Left hindlimb (tissue), 1 donor: ENCODE measurements at regions not wholly inside any gene's neighbourhood (a gene's known extent, or its start where the extent isn't known, plus 50 kb on each side); places are given as distances from the start of the nearest gene placed in this dataset.

Experiments used
- DNase-seq: peaks from one replicate; pipeline ENCODE4 v3.0.0-alpha.2; 2018

DNA sequence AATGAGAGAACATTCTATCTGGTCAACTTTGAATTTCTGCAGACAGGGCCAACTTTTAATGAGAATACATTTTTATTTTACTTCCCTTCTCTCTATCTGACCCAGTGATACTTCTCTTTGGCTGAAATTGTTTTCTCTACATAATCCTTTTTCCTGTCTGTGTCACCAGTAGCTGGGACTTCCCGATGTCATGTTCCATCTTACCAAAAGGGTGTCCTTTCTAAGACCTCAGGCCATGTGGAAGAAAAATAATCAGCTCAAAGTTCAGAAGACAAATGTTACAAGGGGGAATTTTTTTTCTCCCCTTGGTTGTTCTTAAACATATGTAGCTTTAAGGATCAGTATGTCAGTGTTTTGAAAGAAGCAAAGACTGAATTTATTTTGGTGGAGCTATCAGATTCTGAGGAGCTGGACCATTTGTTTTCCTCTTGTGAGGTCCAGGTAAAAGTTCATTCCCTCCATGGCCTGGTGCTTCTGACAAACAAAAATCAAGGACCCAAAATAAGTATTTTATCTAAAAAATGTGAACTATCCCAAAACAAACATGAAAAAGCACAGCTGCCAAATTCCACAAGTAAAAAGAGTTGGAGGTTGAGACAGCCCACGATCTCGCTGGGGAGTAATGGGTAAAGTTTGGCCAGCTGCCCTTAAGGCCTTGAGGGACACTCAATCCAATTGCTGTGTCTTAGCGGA lies 859.4 kb upstream of the NR2F2 start:
- DNase-seq, result no peak

DNA sequence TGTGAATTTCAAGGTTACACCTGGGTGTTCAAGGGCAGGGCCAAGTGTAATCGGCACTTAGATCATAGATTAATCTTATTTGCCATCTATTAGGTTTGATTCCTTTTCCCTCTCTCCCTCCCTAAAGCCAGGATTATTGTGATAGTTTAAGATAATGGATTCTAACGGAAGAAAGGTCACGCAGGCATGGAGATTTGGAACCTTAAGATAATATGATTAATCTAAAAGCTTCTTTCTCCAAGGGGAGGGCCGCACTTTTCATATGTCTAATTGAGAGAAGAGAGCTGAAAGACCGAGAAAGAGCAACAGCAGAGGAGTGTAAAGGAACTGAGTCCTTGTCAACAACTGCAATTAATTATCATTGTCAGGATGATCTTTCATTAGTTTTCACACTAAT lies 858.8 kb upstream of the NR2F2 start:
- DNase-seq, result no peak

DNA sequence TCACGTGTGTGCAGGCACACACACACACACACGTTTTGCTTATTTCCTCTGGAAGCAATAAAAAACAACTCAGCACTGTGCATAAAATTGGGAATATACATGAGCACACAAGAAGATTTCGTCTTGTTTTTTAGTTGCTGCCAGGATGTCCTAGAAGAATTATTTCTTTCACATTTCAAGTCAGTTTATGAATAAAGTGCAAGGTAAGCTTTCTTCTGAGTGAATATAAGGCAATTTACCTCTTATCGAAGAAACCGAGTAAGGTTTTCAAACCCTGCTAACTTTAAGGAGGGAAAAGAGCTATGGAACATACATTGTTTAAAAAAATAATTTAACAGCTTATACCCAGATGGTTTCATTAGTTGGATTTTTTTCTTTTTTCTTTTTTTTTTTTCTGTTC lies 855.4 kb upstream of the NR2F2 start:
- DNase-seq, result no peak

DNA sequence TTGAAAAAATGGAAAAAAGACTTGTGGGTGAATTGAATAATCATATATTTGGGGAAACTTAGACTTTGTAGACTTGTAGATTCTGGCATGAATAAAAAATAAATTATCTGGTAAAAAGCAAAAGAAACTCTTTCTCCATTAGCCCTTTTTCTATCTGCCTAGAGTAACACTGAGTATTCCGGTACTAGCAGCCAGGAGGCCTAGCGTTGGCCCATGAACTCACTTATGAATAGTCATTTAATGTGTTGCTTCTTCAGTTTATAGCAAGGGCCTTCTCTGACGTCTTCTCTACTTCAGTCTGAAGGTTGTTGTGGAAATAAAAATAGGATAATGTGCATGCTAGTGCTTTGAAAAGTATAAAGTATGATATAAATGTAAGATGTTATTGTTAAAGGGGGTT lies 851.2 kb upstream of the NR2F2 start:
- no peak for DNase-seq

DNA sequence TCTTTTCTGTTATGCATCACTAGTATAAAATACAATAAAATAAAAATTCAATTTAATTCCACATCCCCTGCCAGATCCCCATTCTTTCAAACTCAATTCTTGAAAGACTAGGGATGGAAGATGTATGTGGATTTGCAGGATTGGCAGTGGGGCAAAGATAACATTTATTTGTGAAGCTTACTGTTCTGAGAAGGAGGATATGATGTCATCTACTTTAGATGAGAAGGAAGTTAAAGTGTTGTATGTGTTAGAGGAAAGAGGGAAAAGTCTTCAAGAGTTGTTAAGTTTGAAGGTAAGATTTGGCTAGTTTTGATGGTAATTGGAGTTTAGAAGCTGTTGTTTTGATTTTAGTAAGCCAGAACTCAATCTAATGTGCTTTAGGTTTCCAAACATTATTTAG lies 845.1 kb upstream of the NR2F2 start:
- DNase-seq, result no peak

DNA sequence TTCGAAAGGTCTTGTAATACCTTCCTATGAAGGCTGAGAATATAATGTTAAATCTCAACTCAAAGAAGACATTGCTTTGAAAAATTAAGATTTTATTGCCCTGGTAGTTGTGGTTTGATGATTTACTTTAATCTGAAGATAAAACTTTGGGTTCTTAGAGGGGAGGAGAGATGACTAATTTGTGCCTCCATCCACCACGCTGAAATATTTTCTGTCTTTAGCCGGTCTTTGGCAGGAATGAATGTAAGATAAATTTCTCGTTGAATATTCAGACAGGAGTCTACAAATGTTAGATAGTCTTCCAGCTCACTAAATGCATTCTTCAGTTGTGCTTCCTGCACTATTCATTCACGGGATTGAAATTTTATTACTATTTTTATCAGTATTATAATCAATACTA lies 844.3 kb upstream of the NR2F2 start:
- no peak for DNase-seq

DNA sequence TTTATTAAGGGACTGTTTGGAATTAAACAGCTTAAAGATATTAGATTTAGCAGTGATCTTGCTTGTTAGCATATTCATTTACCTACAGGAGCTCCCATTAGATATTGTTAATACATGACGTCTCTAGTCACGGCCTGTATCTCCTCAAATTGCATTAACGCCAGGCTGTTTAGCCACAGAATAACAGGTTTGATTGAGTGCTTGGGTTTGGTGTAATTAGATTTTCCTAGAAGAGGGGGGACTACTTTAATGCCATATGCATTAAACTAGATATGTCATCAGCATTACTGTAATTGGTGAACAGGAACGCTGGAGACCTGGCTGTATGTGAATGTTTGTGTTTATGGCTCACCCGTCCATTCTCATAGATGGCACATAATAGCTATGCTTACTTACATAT lies 841.4 kb upstream of the NR2F2 start:
- no peak for DNase-seq

DNA sequence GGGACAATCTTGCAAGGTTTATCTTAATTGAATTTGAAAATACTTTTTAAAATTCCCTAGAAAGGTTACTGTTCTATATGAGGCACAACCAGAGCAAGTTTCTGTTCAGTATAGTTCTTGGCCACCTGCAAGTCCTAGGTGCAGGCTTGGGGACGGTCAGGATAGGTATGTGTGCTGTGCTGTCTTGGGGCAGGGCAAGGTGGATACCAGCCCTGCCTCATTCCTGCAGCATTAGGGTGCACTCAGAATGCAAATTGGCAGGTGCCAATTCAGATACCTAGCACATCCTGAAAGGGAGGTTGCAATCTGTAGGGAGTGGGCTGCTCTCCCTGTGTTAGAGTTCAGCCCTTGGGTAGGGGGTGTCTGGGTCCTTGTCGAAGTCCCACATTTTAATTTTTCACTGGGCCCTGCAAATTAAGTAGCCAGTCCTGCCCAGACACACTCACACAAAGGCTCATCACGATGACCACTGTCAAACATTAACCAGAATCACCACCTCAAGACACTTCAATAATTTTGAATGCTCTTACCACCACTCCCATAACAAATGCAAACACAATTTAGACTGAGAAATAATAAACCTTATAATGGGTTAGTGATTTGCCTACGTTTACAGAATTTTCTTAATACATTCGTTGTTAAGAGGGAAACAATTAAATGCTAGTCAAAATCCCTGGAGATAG lies 838.0 kb upstream of the NR2F2 start:
- DNase-seq, result no peak

DNA sequence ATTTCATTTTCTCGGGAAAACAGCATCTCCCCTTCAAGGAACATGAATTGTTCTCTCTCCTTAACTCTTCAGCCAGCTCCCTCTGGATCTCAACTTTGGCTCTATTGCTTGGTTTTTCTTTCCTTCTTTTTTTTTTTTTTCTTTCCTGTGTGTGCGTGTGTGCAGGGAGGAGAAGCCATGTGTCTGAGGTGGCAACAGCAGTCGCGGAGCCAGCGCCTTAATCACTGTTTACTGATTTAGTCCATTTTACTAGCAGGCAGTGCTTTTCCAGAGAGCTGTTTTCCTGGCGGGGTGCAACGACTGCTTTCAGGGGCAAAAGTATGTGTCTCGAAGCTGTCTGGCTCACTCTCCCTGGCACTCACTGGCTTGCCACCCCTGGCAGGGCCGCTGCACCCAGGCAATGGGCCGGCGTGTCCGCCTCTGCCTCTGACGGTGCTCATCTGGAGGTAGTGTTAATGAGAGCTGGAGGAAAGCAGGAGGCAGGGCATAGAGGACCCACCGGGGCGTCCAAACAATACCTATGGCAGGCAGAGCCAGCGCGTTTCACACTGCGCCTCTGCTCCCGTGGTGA lies 835.4 kb upstream of the NR2F2 start:
- no peak for DNase-seq

DNA sequence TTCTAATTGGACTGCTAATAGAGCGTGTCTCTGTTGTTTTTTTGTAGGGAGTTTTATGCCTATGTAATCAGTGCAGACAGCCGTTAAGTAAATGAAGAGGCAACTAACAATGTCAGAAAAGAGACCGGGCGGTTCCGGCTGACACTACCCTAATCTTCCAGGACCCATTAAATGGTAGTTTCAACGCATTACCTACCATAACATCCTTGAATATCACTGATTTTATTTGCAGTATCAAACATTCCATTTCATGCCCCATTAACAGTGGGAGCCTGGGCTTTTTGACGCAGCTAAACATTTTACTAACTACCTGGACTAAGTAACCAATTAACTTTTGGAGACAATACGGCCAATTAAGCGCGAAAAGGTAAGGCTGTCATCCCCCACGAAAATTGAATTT lies 832.9 kb upstream of the NR2F2 start:
- no peak for DNase-seq

DNA sequence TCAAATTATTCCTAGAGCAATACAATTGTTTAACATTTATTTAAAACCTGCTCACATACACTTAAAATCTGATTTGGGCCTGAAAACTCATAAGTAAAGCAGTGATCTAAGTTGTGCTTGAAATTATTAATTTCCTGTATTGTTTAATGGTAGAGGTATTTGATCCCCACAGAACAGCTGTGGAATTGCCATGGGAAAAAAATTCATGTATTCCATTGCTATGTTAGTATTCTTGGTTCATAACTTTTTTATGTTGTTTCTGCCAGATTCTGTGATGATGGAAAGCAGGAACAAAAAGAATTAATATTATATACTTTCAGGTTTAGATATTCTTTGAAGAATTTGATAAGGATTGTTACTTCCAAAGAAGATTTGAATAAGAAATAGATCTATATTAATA lies 831.5 kb upstream of the NR2F2 start:
- DNase-seq, result no peak

DNA sequence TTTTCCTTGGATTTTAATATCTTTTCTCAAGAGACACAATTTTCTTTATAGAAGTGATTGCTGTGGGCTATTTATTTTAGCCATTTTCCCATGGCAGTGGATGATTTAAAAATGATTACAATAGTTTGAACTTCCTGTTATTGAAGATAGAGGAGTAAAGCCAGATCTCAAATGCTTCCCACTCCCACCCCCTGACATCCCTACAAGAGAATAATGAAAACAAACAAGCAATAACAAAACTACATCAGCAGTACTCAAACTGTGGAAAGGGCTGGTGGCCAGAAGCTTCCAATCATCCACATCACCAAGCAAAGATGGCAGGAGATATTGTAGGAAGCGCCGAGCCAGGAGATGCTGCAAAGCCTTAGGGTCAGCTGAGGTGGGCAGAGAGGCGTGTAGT lies 831.1 kb upstream of the NR2F2 start:
- DNase-seq, result no peak

DNA sequence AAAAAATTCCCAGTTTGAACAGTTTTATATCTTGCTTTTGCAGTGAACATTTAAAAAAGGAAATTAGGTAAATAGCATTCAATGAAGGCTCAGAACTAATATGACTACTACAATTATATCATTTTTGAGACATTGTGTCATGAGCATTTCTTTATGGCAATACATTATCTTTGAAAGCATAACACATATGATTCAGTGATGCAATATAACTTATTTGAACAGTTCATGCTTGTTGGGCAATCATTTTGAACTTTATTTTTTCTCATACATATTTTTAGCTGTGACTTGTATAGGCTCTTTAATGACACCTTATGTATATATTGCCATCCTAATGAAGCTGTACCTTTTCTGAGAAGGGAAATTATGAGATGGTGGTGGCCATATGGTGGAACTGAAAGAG lies 828.6 kb upstream of the NR2F2 start:
- no peak for DNase-seq

DNA sequence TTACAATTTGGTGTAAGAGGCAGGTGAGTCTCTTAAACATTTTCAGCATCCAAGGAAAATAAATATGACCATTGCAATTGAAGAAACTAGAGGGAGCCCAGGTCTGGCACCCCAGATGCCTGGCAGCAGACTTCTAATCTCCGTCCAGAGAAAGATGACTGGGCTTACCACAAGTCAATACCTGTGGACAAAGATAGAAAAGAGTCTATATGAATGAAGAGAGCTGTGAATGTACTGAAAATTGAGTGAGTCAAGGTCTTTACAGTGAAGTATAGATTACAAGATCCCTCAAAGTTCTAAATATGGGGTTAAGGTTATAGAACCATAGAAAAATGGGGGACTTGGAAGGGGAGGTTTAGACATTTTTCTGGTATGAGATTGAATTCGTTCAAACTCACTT lies 827.4 kb upstream of the NR2F2 start:
- DNase-seq, result no peak

DNA sequence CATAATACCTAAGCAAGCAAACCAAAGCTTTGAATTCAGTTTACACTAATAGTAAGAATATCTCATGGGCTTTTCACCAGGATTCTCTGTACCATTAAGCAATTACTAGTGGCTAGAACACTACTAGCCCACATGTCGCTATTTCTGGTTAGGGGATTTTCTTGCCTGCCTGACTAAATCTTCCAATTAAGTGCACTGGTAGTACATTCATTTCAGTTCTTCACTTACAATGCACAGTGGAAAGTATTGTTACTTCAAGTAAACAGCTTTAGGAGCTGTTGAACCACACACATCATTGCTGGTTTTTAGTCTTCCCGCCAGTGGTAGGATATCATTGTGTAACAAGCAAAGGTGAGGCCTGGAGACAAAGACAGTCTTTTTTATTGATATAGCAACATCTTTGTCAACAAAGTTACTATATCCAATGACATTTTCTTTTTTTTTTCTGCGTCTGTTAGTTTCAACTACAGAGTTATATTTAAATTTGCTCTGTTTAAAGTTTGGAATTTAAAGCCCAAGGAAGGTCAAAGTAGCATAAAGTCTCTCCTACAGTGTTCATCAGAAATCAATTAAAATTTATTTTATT lies 826.8 kb upstream of the NR2F2 start:
- no peak for DNase-seq

DNA sequence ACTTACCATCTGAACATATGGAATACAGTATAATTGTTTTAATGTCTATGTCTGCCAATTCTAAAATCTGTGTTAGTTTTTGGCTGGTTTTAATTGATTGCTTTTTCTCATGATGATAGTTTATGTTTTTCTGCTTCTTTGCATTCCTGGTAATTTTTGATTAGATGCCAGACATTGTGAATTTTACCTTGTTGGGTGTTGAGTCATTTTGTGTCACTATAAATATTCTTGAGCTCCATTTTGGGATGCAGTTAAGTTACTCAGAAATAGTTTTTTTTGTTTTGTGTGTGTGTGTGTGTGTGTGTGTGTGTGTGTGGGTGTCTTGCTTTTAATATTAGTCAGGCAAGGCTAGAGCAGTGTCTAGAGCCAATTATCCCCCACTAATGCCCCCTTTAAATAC lies 818.8 kb upstream of the NR2F2 start:
- no peak for DNase-seq

DNA sequence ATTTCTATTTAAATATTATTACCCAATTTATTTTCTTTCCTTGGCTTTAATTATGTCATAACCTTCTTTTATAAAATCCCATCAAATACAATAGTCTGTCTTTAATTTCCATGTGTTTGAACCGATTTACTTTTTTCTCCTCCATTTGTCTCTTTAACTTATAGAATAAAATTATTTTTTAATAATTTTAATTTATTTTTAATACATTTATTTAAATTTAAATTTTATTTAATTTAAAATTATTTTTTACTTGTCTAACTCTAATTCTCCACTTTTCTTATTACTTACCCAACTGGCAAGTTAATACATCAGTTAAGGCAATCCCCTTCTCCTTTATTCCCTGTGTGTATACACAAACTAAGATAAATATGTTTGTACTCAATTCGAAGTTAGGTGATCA lies 817.6 kb upstream of the NR2F2 start:
- no peak for DNase-seq

DNA sequence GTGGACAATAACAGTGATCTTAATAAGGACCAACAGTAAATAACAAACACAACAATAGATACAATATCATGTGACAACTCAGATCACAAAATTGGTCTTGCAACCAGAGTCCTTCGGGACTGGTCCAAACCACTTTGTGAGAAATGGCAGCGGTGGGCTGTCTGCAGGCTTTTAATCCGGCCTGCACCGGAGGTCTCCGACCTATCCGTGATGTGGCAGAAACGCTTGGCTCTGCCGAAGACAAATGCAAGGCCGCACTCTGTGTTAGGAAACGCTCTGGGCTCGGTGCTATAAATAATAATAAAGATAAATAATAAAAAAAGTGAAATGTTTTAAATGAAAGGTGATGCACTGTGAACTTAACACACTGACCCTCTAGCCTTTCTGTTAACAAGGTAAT lies 810.6 kb upstream of the NR2F2 start:
- DNase-seq, result no peak

DNA sequence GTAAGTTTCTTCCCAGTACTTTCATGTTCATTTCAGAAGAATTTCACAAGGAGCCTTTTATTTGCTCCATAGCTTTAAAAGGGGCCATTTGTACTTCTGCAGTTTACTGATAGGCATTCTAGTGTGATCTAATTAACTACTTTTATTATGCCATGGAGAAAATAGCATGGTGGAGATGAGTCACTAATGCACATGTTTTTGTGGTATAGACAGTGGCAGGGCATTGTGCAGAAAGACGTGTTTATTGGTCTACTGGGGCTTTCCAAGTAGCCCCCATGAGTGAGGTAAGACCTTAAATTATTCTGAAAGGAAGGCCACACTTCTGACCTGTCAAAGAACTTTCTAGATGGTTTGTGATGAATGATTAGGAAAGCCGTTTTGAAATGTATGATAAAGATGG lies 810.0 kb upstream of the NR2F2 start:
- DNase-seq, result no peak

DNA sequence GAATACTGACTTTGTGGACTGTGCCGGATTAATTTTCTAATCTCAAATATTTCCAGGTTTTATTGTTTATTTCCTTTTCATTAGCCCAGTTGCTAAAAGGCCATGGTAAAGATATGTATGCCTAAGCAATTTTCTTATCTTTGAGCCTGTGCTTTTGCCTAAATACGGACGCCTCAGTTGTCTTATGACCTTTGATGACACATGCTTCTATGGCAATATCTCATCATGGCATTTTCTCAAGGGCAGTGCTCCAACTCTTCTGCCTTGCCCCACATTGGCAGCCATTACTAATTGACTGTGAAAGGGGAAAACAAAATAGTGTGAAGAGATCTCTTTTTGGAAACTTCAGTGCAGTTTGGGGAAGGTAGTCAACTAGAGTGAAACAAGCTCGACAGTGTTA lies 809.6 kb upstream of the NR2F2 start:
- no peak for DNase-seq

DNA sequence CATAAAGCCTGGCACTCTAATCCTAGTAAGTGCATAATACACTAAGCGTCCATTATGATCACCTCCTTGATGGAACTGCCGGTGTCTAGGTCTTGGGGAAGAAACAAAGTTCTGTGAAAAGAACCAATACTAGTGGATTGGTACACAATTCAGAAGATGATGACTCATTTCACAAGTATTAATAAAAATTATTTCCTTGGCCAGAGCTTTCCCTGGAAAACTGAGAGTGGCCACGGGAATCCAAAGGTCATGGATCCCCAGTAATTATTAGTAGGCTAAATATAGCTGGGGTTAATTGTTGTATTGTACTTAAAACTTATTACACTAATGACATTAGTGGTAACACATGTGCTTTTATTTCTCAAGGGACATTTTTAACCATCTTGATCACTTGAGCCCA lies 808.0 kb upstream of the NR2F2 start:
- no peak for DNase-seq

DNA sequence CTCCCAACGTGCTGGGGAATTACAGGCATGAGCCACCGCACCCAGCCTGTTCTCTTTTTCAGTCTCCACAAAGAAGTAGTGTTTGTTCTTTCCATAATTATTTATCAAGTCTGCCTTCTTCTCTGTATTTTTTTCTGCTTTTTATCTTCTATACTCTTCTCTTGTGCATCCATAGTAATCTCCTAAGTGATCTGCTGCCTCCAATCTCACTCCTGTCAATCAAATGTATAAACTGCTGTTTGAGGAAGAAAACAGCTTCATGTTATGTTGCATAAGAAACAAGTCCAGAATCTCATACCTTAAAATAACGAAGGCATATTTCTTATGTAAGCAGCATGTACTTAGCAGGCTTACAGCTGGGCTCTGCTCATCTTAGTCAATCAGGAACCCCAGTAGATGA lies 801.6 kb upstream of the NR2F2 start:
- no peak for DNase-seq

DNA sequence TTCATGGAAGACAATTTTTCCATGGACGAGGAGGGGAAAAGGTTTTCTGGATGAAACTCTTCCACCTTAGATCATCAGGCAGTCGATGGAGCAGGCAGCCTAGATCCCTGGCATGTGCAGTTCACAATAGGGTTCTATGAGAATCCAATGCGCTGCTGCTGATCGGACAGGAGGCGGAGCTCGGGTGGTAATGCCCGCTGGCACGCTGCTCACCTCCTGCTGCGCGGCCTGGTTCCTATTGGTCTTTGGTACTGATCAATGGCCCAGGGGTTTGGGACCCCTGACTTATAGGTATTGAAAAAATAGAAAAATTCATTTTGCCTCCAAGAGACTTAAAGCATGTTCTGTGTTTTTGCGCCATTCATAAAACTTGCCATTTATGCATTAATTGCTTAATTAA lies 793.9 kb upstream of the NR2F2 start:
- DNase-seq, result no peak

DNA sequence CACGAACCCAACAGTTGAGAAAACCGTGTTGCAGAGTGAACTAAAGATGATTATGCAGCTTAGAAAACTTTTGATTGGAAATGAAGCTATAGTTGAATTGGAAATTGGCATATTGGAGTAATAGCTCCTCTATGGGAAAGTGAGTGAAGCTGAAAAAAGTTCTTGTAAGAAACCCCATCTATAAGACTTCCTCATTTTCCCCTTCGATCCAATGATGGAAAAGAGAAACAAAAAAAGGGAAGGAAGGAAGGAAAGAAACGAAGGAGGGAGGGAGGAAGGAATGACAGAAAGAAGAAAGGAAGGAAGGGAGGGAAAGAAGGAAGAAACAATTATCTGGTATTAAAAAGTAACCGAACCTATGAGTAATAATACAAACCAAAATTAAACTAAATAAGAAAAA lies 791.8 kb upstream of the NR2F2 start:
- DNase-seq, result no peak

DNA sequence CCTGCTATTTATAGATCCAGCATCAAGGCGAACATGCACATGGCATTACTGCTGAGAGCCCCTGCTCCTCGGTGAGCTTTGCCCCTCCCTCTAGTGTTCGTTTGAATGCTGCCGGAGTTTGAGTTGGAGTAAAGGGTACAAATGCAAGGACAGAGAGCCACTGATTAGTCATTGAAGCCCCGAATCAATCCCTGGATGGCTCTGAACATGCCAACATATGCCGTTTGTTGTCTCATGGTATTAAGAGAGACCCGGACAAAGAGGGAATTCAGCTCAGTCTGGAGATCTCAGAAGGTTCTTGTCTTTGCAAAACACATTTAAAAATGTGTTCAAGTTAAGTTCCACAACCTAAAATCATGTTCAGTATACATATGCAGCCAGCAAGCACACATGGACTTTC lies 789.2 kb upstream of the NR2F2 start:
- DNase-seq, result no peak
